ENCODE measurements at regions not wholly inside any gene's neighbourhood (a gene's known extent, or its start where the extent isn't known, plus 50 kb on each side); places are given as distances from the start of the nearest gene placed in this dataset.

- POLR2A ChIA-PET (ENCODE audit: unreplicated experiment) = no interaction called here
- Histone ChIP-seq H2BK5ac (ENCODE audit: low read depth, low read length, poor library complexity, severe bottlenecking) (no peak overlapping the region), H3K23ac (ENCODE audit: low read depth, low read length) (no peak overlapping the region), H3K9ac (ENCODE audit: low read depth, low read length) (no peak overlapping the region), H2BK20ac (ENCODE audit: low read depth, low read length) (no peak overlapping the region), H3K4me3 (ENCODE audit: insufficient read depth, low read depth, low read length) (no peak overlapping the region), H3K9me3 (ENCODE audit: control insufficient read depth, insufficient read depth, low read length) (no peaks in the 10 kb centered on the region), H3K36me3 (ENCODE audit: control insufficient read depth, insufficient read depth, low read length) (no peaks in the 10 kb centered on the region), H3K27ac (ENCODE audit: insufficient read depth, low read length) (no peak overlapping the region), H3K27me3 (ENCODE audit: control insufficient read depth, insufficient read depth, low read length) (no peaks in the 10 kb centered on the region), H3K4me2 (ENCODE audit: low read depth, low read length) (no peak overlapping the region), H3K56ac (ENCODE audit: extremely low read depth, insufficient read depth, low read length) (no peak overlapping the region), H2AK9ac (replicated peaks; ENCODE audit: low read depth, low read length, poor library complexity) (no peak overlapping the region), H4K91ac (ENCODE audit: insufficient read depth, low read depth, low read length) (no peak overlapping the region), H2BK120ac (ENCODE audit: low read depth, low read length) (no peak overlapping the region), H2AFZ (replicated peaks; ENCODE audit: low read length, poor library complexity) (no peak overlapping the region), H2AK5ac (ENCODE audit: low read depth, low read length) (no peak overlapping the region), H4K5ac (ENCODE audit: low read depth, low read length) (no peak overlapping the region), H4K20me1 (ENCODE audit: insufficient read depth, low read length) (no peaks in the 10 kb centered on the region), H3K9me1 (ENCODE audit: insufficient read depth, low read length) (no peaks in the 10 kb centered on the region), H3K14ac (replicated peaks; ENCODE audit: low read depth, low read length) (no peak overlapping the region), H3K4ac (ENCODE audit: low read depth, low read length) (no peak overlapping the region), H3K18ac (ENCODE audit: low read depth, low read length) (no peak overlapping the region), H2BK15ac (ENCODE audit: low read depth, low read length) (no peak overlapping the region), H3K79me1 (ENCODE audit: low read depth in 1 of 2, low read length in 2 of 2) (no peaks in the 10 kb centered on the region), H4K8ac (ENCODE audit: low read depth in 2 of 2, low read length in 2 of 2) (no peak overlapping the region), H3K4me1 (ENCODE audit: control insufficient read depth, insufficient read depth, low read length) (no peaks in the 10 kb centered on the region)
- TF ChIP-seq BHLHE40 (IDR thresholded peaks at IDR 0.05; ENCODE audit: low read depth, low read length) (no peak), MAFK (IDR thresholded peaks at IDR 0.05; ENCODE audit: low read depth, low read length) (no peak), RAD21 (IDR thresholded peaks at IDR 0.05; ENCODE audit: low read length) (no peak), CHD1 (IDR thresholded peaks at IDR 0.05; ENCODE audit: low read depth, low read length) (no peak), FOS (IDR thresholded peaks at IDR 0.05; ENCODE audit: low read depth, low read length) (no peak), SMC3 (IDR thresholded peaks at IDR 0.05; ENCODE audit: low read depth, low read length) (no peak), USF2 (IDR thresholded peaks at IDR 0.05; ENCODE audit: low read depth, low read length) (no peak), POLR2A (IDR thresholded peaks at IDR 0.05; ENCODE audit: low read depth, low read length) (no peak), ELK1 (IDR thresholded peaks at IDR 0.05; ENCODE audit: borderline replicate concordance, low read depth, low read length) (no peak), MXI1 (IDR thresholded peaks at IDR 0.05; ENCODE audit: borderline replicate concordance, low read depth, low read length) (no peak), RFX5 (IDR thresholded peaks at IDR 0.05; ENCODE audit: low read depth, low read length) (no peak), MAZ (IDR thresholded peaks at IDR 0.05; ENCODE audit: borderline replicate concordance, low read depth, low read length) (no peak), CEBPB (IDR thresholded peaks at IDR 0.05; ENCODE audit: low read depth, low read length) (no peak)
- CTCF ChIA-PET = no interaction called here
- dilution Hi-C loops (cut with HindIII; ENCODE audit: low sequenced_read_pairs, unreplicated experiment) = no loop called here
- ATAC-seq (ENCODE audit: low read depth) = no peak
- no peak for DNase-seq
- BruUV-seq (replicated peaks) = no TSS peak
- intact Hi-C loops (cut with micrococcal nuclease) = no loop called here
- in situ Hi-C loops (cut with MboI; ENCODE audit: low sequenced_read_pairs) = no loop called here
- WGBS, 2 experiments (ENCODE audit: extremely low coverage in 2 of 2, insufficient read length in 1 of 2) = no CpG with 5 or more reads among the region's 1 CpG
Measured at GRCh38 chr13:91219201-91219600, 128.3 kb upstream of the MIR17HG start.

All from IMR-90 (cell line).